Left ventricle myocardium inferior (tissue), 1 donor: ENCODE measurements at regions not wholly inside any gene's neighbourhood (a gene's known extent, or its start where the extent isn't known, plus 50 kb on each side); places are given as distances from the start of the nearest gene placed in this dataset.
"Not testable (repeated sequence)": the region's sequence is repeated elsewhere in the genome, so short reads cannot be mapped to it uniquely, and the experiment has no call there.

Experiments used
- DNase-seq: peaks from one replicate; pipeline ENCODE4 v3.0.0-alpha.2; 2020
- H3K27ac ChIP-seq: fragments of 200-600 bp; replicated peaks from 2 replicates; pipeline ENCODE4 v1.8.0; 2021
- H3K27me3 ChIP-seq: fragments of 200-600 bp; 2 replicates; pipeline ENCODE4 v1.8.0; 2021; ENCODE audit warnings: low read depth
- H3K36me3 ChIP-seq: fragments of 200-600 bp; 2 replicates; pipeline ENCODE4 v1.8.0; 2021
- H3K4me1 ChIP-seq: fragments of 200-600 bp; 2 replicates; pipeline ENCODE4 v1.8.0; 2021
- H3K4me3 ChIP-seq: fragments of 200-600 bp; 2 replicates; pipeline ENCODE4 v1.8.0; 2021; ENCODE audit warnings: mild to moderate bottlenecking, moderate library complexity
- H3K9me3 ChIP-seq: fragments of 200-600 bp; replicated peaks from 2 replicates; pipeline ENCODE4 v1.8.0; 2021
- CTCF ChIP-seq: fragments of 200-600 bp; IDR thresholded peaks from 2 replicates; pipeline ENCODE4 v1.8.0; 2021; ENCODE audit warnings: antibody characterized with exemption, mild to moderate bottlenecking, borderline replicate concordance
- intact Hi-C: fragments of 100-400 bp; cut with micrococcal nuclease; formaldehyde crosslinking; loops from one replicate; pipeline ENCODE4 v1.11.0; 2022
- donor health status: DM: no; HTN: yes; CAD: no; lungs with severe emphysema.

DNA sequence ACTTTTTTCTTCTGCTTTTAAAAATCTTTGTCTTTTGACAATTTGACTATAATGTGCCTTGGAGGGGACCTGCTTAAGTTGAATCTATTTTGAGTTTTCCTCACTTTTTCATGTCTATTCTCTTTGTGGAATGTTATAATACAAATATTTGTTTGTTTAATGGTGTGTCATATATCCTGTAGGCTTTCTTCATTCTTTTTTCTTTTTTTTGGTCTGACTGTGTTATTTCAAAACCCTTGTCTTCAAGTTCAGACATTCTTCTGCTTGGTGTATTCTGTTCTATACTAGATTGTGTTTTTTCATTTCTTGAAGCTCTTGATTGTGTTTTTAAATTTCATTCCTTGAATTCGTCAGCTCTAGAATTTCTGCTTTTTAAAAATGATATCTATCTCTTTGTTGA, 228.2 kb downstream of the STK31 start:
- Histone ChIP-seq H3K27me3 (peaks cover under 1% of the 10 kb centered on the region), H3K4me3 (no peak overlapping the region), H3K27ac (no peak overlapping the region), H3K36me3 (no peaks in the 10 kb centered on the region), H3K9me3 (peaks cover 18% of the 10 kb centered on the region), H3K4me1 (no peaks in the 10 kb centered on the region)
- no peak for TF ChIP-seq CTCF
- intact Hi-C loops, result no loop called here
- DNase-seq, result no peak

GRCh38 chr7:23938937-23939552, 229.0 kb downstream of the STK31 start:
- H3K4me1 ChIP-seq, result no peaks in the 10 kb centered on the region
- peaks cover 8% of the 10 kb centered on the region for H3K27me3 ChIP-seq
- intact Hi-C loops, result no loop called here
- no peaks in the 10 kb centered on the region for H3K36me3 ChIP-seq
- DNase-seq, result no peak
- H3K27ac ChIP-seq, result no peak overlapping the region
- H3K9me3 ChIP-seq, result peaks cover 19% of the 10 kb centered on the region
- H3K4me3 ChIP-seq, result no peak overlapping the region
- TF ChIP-seq CTCF, result peak; percentile 36

DNA sequence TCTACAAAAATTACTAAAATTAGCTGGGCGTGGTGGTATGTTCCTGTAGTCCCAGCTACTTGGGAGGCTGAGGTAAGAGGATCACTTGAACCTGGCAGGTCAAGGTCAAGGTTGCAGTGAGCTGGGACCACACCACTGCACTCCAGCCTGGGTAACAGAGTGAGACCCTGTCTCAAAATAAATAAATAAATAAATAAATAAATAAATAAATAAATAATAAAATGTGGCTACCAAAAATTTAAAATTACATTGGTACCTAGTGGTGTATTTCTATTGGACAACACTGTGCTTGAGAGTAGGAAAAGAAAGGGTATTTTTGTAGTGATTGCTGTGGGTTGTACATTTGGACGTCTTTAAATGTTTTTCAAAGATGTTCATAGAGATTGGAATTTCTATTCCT, 229.7 kb downstream of the STK31 start:
- H3K4me1 ChIP-seq, H3K4me3 ChIP-seq, H3K27ac ChIP-seq, H3K36me3 ChIP-seq, intact Hi-C loops, DNase-seq: not testable (repeated sequence)
- Histone ChIP-seq H3K27me3 (peaks cover 10% of the 10 kb centered on the region), H3K9me3 (peaks cover 23% of the 10 kb centered on the region)

- Histone ChIP-seq H3K9me3 (peaks cover 33% of the 10 kb centered on the region), H3K27me3 (peaks cover 10% of the 10 kb centered on the region), H3K4me3 (no peak overlapping the region), H3K27ac (no peak overlapping the region), H3K4me1 (no peaks in the 10 kb centered on the region), H3K36me3 (no peaks in the 10 kb centered on the region)
- intact Hi-C loops, result no loop called here
- no peak for DNase-seq
- TF ChIP-seq CTCF, result no peak
Measured at GRCh38 chr7:23941551-23941950, 231.5 kb downstream of the STK31 start.

DNA sequence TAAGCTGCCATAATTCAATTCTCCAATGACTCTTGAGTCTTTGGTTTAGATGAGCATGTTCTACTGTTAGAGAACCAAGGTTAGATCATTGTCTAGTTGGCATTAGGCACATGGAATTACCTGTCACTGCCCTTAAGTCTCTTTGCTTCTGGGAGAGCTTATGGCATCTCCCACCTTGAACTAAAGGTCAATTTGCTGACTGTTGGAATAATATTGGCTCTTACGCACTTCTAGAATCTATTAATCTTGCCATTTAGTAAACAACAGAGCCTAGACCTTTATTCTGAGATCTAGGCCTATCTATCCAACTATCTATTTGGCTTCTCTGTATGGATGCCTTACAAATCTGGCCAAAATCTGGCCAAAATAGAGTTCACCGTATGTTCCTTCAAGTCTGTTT, 232.0 kb downstream of the STK31 start:
- Histone ChIP-seq H3K4me3 (no peak overlapping the region), H3K27me3 (peaks cover 10% of the 10 kb centered on the region), H3K36me3 (no peaks in the 10 kb centered on the region), H3K9me3 (peaks cover 38% of the 10 kb centered on the region), H3K27ac (no peak overlapping the region), H3K4me1 (no peaks in the 10 kb centered on the region)
- DNase-seq, result no peak
- TF ChIP-seq CTCF, result no peak
- intact Hi-C loops, result no loop called here

DNA sequence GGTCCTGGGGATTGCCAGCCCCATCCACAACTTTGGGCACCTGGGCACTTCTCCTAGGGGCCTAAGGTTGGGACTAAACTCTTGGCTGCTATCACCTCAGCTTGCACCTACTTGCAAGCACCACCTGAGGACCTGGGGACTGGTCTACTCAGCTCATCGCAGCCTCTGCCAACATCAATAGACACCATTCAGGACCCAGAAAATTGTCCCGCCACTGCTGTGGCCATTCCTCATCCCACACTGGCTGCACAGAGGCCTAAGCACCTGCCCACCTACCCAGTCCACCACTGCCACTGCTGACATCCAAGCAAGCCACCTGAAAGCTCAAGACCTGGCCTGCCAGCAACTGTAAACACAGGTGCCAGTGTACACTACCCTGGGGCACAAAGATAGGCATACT, 234.1 kb downstream of the STK31 start:
- no peak for DNase-seq
- Histone ChIP-seq H3K4me1 (no peaks in the 10 kb centered on the region), H3K27me3 (peaks cover 10% of the 10 kb centered on the region), H3K27ac (no peak overlapping the region), H3K4me3 (no peak overlapping the region), H3K9me3 (peaks cover 38% of the 10 kb centered on the region), H3K36me3 (no peaks in the 10 kb centered on the region)
- intact Hi-C loops, result no loop called here
- TF ChIP-seq CTCF, result no peak
